GM19099 (cell line): ENCODE measurements at regions not wholly inside any gene's neighbourhood (a gene's known extent, or its start where the extent isn't known, plus 50 kb on each side); places are given as distances from the start of the nearest gene placed in this dataset.
A peak's percentile ranks its signal among the peaks of the same experiment; 100 is the strongest.

Experiments
- POLR2A ChIP-seq: IDR thresholded peaks from 3 replicates; pipeline ENCODE4 v1.6.1; 2011; ENCODE audit warnings: low read depth; ENCODE audit not compliant: insufficient read length; ENCODE audit errors: extremely low read depth

DNA sequence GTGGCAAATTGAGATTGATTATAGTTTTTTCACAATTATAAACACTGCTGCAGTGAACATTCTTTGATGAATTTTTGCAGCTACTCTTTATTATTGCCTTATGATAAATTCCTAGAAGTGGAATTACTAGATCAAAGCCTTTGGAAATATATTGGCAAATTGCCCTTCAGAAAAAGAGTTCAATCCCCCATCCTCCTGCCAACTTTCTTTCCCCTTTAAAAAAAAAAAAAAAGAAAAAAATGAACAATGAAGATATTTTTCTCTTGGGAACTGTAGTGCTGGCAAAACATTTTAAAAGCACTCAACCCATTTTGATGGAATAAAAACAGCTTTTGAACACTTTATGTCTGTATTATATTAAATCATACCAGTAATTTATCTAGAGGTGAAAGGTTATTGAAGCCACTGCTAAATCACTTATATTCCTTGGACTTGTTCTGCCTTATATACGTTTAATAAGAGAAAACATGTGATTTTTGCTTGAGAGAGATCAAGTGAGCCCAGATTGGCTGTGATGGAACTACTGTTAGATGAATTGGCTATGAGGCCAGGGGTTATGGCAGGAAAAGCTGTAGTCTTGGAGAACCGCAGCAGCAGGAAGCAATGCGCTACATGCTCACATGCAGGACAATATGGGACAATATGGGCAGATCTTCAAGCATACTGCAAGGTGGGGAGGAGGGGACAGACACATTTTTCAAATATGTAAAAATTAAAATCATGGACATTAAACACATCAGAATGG lies 212.8 kb upstream of the C2CD4B start:
- TF ChIP-seq POLR2A: no peak

- no peak for TF ChIP-seq POLR2A
These were observed 213.8 kb upstream of the C2CD4B start for GRCh38 chr15:62378772-62379498.

GRCh38 chr15:62380011-62380410 lies 214.9 kb upstream of the C2CD4B start:
- no peak for TF ChIP-seq POLR2A

DNA sequence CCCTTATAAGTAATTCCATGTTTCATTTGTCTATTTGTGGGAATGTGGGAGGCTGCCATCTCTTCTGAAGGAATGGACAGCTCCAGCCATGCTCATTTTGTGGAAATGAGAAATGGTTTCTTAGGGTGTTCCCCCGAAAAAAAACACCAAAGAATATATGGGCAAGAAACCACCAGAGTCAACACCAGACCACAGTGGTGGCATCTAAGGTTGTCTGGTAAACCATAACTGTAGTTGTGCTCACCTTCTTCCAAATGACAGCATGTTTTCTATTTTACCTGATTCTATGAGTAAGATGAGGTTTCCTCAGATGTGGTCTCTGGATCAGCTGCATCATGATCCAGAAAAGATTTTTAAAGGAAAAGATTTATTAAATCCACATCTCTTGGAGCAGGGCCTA lies 217.0 kb upstream of the C2CD4B start:
- TF ChIP-seq POLR2A: no peak

- TF ChIP-seq POLR2A: peak; percentile 96
These were observed 225.1 kb upstream of the C2CD4B start, which contains the start of gene TLN2 for GRCh38 chr15:62389885-62390790. TSS of gene TLN2 (plus strand) at chr15:62390550.

DNA sequence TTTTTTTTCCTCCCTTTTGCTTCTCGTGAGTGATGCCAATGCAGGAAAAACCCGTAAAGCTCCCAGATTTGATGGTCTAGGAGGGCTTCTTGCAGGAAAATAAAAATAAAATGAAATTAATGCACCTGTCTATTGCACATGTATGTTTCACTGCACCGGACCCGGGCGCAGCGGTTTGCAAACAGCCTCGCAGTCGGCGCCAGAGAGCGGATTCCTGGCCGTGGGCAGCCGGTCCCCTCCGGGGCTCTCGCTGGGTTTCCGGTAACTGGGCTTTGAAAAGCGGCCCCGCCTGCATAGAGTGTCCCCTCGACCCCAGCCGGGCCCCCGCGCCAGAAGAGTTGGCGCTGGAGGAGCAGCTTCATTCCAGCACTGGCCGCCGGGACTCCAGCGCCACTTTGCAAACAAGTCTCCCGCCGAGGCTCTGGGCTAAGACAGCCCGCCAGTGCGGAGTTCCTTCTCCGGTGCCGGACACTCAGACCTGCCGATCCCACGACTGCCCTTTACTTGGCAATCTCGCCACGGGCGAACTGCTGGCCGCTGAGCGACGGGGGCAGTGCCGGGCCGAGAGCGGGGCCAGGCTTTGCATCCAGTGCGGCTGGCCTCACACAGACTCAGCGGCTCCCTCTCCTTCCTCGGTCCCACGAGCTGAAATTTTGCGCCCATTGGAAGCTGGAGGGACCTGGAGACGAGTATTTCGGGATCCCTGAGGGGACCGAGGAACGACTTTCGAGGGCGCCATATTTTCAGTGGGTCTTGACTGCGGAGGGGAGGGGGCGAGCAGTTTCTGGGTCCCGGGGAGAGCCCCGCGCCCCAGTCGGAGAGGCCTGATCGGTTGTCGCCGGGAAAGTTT lies 225.9 kb upstream of the C2CD4B start:
- TF ChIP-seq POLR2A: peak; percentile 1

- no peak for TF ChIP-seq POLR2A
These were observed 226.7 kb upstream of the C2CD4B start for GRCh38 chr15:62391641-62392262.

DNA sequence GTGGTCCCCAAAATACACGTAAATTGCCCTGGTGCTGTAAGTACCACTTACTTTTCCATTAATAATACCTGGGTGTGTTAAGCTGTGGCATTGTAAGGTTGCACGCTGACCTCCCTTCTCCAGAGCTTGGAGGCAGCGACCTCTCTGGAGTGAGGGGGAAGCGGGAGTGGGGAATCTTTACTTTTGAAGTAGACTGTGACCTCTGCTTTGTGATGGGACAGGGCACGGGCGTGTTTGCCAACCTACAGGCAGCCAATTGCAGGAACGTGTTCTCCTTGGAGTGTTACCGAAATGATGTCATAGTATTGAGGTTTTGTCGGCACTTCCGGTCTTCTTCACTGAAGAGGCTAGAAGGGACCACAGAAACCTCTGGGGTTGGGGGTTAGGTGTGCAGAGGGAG lies 227.3 kb upstream of the C2CD4B start:
- TF ChIP-seq POLR2A: no peak

DNA sequence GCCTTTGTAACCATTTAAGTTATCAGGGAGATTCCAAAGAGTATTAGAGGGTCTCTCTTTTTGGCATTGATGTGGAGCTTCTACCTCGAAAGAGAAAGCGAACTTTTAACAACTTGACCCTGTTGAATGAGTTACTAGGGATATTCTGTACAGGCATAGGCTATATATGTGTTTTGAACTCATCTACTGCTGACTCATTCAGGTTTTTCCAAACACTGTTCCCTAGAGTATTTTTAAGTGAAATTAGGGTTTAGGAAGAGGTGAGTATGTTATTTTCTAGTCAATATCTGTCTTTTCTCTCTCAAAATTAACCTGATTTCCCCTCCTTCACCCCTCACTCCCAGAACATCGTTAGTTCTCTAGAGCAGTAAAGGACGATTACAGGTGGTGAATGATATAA lies 228.1 kb upstream of the C2CD4B start:
- TF ChIP-seq POLR2A: no peak

DNA sequence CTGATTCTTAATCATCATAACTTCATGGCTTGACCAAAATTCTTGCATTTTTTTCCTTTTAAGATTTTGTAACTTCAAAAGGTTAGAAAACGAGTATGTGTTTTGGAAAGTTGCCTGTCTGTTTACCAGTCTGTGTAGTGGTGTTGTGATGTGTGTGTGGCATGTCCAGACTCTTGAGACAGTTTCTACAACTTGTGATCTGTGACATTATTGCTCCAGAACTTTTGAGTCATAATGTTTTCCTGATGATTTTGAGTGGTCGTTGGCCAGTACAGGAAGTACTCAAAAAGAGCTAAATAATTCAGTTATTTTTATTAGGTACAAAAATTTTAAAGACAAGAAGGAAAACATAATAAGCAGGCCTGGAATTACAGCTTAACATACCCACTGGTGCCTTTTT lies 229.0 kb upstream of the C2CD4B start:
- TF ChIP-seq POLR2A: no peak

DNA sequence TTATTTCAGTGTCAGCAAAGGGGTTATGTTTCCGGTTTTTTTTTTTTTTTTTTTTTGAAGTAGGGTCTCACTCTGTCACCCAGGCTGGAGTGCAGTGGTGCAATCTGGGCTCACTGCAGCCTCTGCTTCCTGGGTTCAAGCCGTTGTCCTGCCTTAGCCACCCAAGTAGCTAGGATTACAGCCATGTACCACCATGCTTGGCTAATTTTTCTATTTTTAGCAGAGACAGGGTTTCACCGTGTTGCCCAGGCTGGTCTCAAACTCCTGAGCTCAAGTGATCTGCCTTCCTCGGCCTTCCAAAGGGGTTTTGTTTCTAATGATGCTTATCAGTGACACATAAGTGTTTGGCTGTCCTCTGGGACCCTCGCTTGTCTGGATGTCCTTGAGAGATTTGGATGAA lies 235.7 kb upstream of the C2CD4B start:
- no peak for TF ChIP-seq POLR2A

- no peak for TF ChIP-seq POLR2A
These were observed 237.6 kb upstream of the C2CD4B start for GRCh38 chr15:62402687-62403086.

- no peak for TF ChIP-seq POLR2A
These were observed 238.2 kb upstream of the C2CD4B start for GRCh38 chr15:62403164-62403809.

GRCh38 chr15:62404194-62404985 lies 239.3 kb upstream of the C2CD4B start:
- TF ChIP-seq POLR2A: no peak
